Activated CD8-positive, alpha-beta memory T cell treated with anti-CD3 and anti-CD28 coated beads for 1 hour (primary cell): ENCODE measurements at regions not wholly inside any gene's neighbourhood (a gene's known extent, or its start where the extent isn't known, plus 50 kb on each side); places are given as distances from the start of the nearest gene placed in this dataset.

Source experiments
- DNase-seq, 2 donors: peaks; one replicate each; pipeline ENCODE4 v3.0.0-alpha.2; 2020; ENCODE audit warnings: low read depth in 1 of 2; ENCODE audit errors: extremely low read depth in 1 of 2

GRCh38 chr10:130804281-130804680, 507.2 kb downstream of the TCERG1L start:
- DNase-seq = no peak

- no peak for DNase-seq
Measured at GRCh38 chr10:130804778-130805634, 506.5 kb downstream of the TCERG1L start.

GRCh38 chr10:130805635-130806030, 505.9 kb downstream of the TCERG1L start:
- DNase-seq = no peak

- DNase-seq = no peak
Measured at GRCh38 chr10:130806426-130806825, 505.1 kb downstream of the TCERG1L start.

- DNase-seq = no peak
Measured at GRCh38 chr10:130807096-130807495, 504.4 kb downstream of the TCERG1L start.

GRCh38 chr10:130807721-130808120, 503.8 kb downstream of the TCERG1L start:
- DNase-seq = no peak

- DNase-seq = no peak
Measured at GRCh38 chr10:130808243-130808642, 503.3 kb downstream of the TCERG1L start.

GRCh38 chr10:130808686-130809085, 502.8 kb downstream of the TCERG1L start:
- no peak for DNase-seq

- DNase-seq = no peak
Measured at GRCh38 chr10:130809181-130809580, 502.3 kb downstream of the TCERG1L start.

GRCh38 chr10:130809761-130810515, 501.6 kb downstream of the TCERG1L start:
- no peak for DNase-seq

GRCh38 chr10:130810856-130811255, 500.7 kb downstream of the TCERG1L start:
- DNase-seq = no peak

- DNase-seq = no peak
Measured at GRCh38 chr10:130812381-130813148, 499.0 kb downstream of the TCERG1L start.

- DNase-seq = no peak
Measured at GRCh38 chr10:130814610-130815009, 496.9 kb downstream of the TCERG1L start.

- no peak for DNase-seq
Measured at GRCh38 chr10:130816116-130816901, 495.2 kb downstream of the TCERG1L start.

- DNase-seq = no peak
Measured at GRCh38 chr10:130817046-130817624, 494.4 kb downstream of the TCERG1L start.

- DNase-seq = no peak
Measured at GRCh38 chr10:130817674-130818073, 493.8 kb downstream of the TCERG1L start.

- DNase-seq = no peak
Measured at GRCh38 chr10:130820880-130821482, 490.5 kb downstream of the TCERG1L start.

GRCh38 chr10:130824230-130825014, 487.1 kb downstream of the TCERG1L start:
- DNase-seq = no peak

GRCh38 chr10:130833596-130833995, 477.9 kb downstream of the TCERG1L start:
- DNase-seq = no peak
